Right ventricle myocardium inferior (tissue), 1 donor: ENCODE measurements at regions not wholly inside any gene's neighbourhood (a gene's known extent, or its start where the extent isn't known, plus 50 kb on each side); places are given as distances from the start of the nearest gene placed in this dataset.
A peak's percentile ranks its signal among the peaks of the same experiment; 100 is the strongest.
"Not testable (repeated sequence)": the region's sequence is repeated elsewhere in the genome, so short reads cannot be mapped to it uniquely, and the experiment has no call there.

Source experiments
- ATAC-seq: fragments of 200-7000 bp; cut with Tn5 transposase; one replicate; pipeline ENCODE4 v1.9.1; 2020; ENCODE audit warnings: mild to moderate bottlenecking, moderate library complexity
- DNase-seq: peaks from one replicate; pipeline ENCODE4 v3.0.0; 2021; ENCODE audit errors: missing footprints
- intact Hi-C: fragments of 100-400 bp; cut with DNase I; formaldehyde crosslinking; loops from one replicate; pipeline ENCODE4 v1.11.0; 2022
- donor health status: DM: no; HTN: yes; CAD: no; lungs with severe emphysema.

DNA sequence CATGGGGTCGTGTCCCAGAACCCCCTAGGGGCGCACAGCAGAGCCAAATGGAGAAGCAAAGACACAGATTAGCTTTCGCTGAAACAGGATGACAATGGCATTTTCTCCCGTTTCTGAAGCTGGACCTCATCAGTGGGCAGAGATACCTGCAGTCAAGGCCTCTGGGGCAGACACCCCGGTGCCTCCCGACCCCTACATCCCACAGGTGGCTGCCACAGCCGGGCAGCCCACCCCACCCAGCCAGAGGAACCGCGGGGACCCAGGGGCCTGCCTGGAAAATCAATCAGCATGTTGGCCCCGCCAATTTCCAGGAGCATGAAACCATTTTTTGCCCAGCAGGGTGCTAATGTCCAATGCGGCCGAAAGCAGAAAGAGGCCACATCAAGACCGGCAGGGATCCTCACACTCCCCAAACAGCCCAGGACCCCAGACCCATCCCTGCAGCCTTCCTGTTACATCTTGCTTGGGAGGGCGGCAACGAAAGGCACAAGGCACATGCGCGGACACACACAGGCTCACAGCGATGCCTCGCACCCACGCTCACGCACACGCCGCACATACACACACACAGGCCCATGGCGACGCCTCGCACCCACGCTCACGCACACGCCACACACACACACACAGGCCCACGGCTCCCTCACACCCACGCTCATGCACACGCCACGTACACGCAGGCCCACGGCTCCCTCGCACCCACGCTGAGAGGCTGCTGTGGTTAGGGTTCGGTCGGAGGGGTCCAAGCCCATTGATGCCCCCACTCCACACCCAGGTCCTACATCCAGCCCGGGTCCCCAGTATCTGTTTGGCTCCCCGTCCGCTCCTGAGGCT lies 130.6 kb upstream of the NKX1-1 start:
- intact Hi-C loops, result no loop called here
- peak; percentile 58 for DNase-seq
- ATAC-seq, result no peak

DNA sequence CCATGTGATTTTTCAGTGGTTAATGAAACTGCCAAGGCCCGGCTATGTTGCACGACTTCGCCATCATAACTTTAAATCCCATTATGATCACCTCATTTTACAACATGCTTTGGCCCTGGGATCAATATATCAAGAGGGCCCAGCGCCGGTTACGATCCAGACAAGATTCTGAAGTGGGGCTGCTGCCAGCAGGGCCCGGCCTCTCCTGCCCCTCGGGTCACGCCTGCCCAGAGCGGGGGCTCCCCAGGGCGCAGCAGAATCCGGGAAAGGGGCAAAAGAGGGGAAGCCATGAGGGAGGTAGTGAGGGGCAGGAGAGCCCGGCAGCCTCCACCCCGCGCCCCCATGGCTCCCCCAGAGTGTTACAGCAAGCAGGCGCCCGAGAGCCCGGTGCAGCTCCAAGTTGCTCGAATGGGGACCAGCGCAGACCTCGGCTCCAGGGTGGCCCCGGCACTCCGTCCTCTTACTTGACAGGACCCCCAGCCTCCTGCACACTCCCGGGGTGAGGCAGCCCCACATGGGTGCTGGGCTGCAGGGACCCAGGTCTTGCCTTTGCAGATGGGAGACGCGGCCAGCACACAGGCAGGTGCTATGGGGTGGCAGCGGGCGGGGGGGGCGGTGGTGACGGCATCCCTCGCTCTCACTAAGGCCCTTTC lies 129.8 kb upstream of the NKX1-1 start:
- intact Hi-C loops, result no loop called here
- ATAC-seq (no peak), DNase-seq (peak; percentile 53)

DNA sequence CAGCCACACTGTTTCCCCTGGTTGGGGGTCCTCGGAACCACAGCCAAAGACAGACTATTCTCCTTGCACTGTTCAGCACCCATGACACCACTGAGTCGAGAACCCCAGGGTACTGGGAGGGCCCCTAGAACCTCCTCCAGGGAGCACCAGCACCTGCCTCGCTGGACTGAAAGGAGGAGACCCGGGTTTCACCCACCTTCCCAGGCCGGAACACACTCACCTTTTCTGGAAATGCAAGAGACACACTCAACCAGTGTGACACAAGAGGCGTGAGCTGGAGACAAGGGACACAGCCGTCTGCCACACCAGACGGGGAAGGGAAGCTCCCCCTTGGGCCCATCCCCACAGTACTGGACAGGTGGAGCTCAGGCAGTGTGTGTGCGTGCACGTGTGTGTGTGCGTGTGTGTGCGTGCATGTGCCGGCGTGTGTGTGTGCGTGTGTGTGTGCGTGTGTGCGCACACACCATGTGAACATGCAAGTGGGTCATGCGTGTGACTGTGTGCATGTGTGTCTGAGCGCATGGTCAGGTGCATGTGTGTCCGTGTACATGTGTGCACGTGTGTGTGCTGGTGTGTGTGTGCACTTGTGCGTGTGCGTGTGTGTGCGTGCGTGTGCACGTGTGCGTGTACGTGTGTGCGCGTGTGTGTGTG lies 128.8 kb upstream of the NKX1-1 start:
- DNase-seq (peak; percentile 9), ATAC-seq (no peak)
- intact Hi-C loops, result no loop called here

DNA sequence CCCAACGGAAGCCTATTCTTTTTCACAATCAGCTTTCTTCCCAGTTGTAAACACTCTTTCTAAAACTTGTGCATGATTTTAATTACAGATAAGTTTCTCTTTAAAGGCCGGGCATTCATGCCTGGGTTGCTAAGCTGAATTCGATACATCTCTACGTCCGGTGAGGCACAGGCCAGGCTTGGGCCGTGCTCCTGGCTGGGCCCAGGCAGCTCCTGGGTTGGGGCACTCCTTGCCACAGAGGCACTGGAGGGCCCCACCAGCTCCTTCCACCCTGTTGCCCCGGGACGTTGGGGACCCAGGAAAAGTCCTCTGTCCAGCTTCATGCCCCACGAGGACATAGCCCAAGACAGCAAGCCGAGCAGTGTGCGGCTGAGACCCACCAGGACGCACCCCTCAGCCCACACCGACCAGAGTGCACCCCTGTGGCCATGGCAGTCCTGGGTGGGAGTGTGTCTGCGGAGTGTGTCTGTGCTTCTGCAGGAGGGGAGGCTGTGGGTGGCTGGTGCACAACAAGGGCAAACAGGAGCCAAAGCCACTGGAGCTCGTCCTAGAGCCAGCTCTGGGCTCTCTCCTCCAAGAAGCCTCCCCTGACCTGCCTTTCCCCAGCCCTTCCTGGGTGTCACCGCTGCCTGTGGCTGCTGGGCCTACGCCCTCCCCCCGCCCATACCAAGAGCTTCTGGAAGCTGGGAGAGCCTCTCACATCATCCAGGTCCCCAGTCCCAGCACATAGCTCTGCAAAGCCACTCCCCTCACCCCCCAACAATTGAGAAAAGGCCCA lies 128.0 kb upstream of the NKX1-1 start:
- intact Hi-C loops, result no loop called here
- DNase-seq, result peak; percentile 32
- no peak for ATAC-seq

DNA sequence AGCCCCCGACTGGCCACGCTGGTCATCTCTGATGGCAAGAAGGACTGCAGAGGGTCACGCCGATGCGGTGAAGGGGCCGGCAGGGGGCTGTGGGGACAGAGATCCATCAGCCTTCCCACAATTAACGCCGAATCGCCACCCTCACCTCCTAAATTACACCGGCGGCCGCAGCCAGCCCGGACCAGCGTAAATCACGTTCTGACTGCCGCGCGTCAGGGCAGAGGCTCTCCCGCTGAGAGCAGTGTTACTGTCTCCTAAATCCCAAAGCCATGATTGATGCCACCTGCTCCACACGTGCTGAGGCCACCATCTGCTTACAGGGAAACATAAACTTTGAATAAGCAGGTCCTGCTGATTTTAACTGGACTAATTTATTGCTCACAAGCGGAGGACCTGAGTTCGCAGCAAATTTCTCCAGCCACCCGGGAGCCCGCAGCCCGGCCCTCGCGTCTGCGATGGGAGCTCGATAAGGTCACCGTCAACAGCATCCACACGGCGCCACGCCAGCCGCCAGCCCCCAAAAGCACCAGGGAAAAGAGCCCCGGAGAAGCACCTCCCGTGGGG lies 127.3 kb upstream of the NKX1-1 start:
- intact Hi-C loops, result no loop called here
- peak; percentile 25 for DNase-seq
- ATAC-seq, result no peak

DNA sequence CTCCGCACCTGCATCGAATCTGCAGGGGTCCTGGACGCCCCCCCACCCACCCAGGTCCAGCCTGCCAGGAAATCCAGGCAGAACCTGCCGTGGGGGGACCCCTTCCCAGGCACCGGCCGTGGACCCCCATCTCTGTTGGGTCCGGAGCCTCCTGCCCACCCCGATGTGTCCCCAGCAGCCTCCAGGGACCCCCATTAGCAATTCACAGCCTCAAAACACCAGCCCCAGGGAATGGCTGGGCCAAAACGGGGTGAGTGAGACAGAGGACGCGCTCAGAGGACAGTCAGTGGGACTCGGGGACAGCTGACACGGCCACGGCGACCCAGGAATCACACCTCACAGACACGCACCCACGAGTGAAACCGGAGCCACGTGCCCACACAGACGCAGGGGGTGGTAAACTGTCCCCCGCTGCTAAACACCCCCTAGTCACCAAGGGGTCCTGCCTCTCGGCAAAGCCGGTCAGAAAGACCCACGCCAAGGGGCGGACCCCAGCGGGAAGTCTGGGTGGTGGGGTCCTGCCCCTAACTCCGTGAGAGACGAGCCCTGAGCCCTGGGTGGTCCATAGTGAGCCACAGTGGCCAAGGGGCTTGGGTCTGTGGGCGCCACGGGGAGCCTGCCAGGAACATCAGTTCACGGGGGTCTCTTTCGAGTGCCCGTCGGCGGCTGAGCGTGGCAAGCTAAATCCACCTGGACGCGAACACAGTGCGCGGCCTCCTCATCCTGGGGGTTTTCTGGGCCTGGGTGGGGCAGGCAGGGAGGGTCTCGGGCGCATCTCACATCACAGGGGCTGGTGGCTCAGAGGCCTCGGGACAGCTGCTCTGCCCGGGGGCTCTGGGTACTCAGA lies 126.5 kb upstream of the NKX1-1 start:
- no peak for ATAC-seq
- intact Hi-C loops, result no loop called here
- DNase-seq, result peak; percentile 58

DNA sequence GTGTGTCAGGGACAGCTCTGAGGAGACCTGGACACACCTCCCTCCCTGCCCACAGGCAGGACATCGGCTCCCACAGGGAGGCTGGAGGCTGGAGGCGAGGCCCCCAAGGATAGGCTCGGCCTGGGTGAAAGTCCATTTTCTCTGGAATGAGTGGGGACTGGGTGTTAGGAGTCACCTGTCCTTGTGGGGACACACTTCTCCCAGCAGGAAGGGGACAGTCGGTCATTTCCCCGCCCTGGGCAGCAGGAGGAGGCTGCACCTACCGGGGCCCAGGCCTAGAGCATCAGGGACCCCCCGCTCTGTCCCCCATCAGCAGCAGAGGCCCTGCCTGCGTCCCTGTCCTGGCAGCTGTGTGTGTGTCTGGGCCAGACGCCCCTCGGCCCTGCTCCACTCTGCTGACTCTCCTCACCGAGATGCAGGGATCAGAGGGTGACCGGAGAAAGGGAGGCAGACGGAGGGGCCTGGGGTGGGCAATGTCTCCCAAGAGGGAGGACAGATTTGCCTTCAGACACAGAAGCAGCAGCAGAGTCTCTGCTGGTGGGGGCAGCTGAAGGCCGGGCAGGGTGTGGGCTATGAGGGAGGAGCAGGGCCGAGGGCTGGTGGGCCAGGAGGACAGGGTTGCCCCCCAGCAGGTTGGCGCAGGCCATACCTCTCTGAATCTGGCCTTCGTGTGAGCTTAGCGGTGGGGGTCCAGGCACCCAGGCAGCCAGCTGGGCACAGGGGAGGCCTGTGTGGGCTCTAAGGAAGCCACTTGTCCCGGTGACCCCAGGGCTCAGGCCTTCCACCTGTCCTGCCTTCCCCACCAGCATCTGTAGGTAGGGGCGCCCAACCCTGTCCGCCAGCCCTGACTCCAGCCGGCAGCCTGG lies 125.7 kb upstream of the NKX1-1 start:
- intact Hi-C loops, result no loop called here
- ATAC-seq (no peak), DNase-seq (no peak)

DNA sequence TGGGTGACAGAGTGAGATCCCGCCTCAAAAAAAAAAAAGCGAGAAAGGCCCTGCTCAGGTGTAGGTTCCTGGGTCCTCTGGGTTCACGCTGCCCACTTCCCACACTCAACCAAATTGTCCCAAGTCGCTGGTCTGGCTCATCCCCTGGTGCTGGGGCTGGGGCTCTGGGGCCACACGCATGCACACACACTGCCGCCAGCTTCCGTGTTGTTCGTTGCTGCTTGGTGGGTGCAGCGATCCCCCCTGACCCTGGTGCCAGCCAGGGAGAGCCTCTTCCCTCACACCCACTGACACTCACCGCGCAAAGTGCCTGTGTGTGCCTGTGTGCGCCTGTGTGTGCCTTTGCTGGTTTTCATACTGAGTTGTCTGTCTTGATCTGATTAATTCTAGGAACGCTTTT lies 124.1 kb upstream of the NKX1-1 start:
- DNase-seq, result peak; percentile 22
- ATAC-seq, result no peak
- intact Hi-C loops, result no loop called here

DNA sequence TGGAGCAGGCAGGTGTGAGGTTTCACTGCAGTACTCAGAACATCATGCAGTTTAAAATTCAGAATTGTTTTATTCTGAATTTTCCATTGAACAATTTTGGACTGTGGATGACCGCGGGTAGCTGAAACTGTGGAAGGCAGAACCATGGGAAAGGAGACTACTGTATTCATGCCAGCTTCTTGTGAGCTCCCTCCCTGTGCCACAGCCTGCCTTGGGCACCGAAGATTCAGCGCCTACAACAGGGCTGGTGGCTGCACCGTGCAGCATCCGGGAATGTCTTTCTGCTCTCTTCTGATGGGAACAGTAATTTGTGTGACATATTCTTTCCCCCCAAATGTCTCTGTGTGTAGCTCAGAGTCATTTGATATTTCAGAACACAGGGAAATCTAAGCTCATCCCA lies 118.5 kb upstream of the NKX1-1 start:
- peak; percentile 22 for DNase-seq
- intact Hi-C loops, result no loop called here

DNA sequence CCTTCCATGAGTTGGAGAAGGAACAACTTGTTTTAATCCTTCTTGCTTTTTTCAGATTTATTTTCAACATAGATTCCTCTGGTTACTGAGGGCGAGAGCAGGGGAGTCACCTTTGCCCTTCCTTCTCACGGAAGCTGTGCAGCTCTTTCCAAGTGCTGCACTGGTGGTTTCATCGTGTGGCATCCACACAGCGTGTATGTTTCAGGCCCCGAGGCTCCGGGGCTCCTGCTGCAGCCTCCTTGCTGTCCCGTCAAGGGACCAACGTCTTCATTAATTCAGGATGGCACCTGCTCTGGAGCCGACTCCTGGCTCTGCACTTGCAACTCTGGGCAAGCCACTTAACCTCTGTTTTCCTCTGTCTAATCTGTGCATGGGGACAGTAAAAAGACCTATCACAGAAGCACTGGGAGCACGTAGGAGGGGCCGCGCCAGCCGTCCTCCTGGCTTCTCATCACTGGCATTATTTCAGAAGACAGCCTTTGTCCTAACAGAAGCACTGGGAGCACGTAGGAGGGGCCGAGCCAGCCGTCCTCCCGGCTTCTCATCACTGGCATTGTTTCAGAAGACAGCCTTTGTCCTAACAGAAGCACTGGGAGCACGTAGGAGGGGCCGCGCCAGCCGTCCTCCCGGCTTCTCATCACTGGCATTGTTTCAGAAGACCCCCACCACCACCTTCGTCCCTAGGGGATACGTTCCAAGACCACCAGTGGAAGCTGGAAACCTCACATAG lies 117.8 kb upstream of the NKX1-1 start:
- intact Hi-C loops, result no loop called here
- DNase-seq (peak; percentile 75), ATAC-seq (peak; percentile 57)

More for the DNA sequence above, 118.5 kb upstream of the NKX1-1 start:
- no peak for ATAC-seq

DNA sequence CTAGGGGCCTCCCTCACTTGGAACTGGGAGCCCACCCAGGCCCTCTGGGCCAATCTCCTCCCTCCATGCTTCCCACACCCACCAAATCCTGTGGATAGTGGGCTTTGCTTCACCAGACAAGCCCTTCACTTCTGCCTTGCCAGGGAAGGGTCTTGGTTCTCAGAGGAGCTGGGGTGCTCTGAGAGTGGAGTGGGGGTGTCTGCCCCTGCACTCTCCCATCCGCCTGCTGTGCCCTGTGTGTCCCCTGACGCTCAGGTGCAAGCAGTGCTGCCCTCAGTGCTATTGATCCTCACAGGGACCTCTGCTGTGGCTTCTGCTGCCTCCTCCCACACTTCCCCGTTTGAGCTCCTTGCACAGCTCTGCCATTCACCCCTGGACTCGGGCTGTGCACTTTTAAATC lies 117.3 kb upstream of the NKX1-1 start:
- DNase-seq (peak; percentile 28), ATAC-seq (no peak)
- intact Hi-C loops, result no loop called here

DNA sequence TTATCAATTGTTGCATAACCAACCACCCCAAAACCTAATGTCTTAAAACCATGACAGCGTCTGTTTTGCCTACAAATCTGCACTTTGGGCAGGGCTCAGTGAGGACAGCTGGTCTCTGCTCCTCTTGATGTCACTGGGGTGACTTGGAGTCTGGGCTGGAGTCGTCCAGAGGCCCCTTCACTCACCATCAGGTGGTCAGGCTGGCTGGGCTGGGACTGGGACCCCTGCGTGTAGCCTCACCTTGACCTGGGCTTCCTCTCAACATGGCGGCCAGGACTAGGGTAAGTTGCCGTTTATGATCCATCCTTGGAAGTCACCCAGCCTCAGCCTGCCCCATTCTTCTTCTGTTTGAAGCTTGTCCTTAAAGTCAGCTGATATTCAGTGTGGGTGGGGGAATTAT lies 116.8 kb upstream of the NKX1-1 start:
- no peak for ATAC-seq
- DNase-seq, result peak; percentile 45
- intact Hi-C loops, result no loop called here

DNA sequence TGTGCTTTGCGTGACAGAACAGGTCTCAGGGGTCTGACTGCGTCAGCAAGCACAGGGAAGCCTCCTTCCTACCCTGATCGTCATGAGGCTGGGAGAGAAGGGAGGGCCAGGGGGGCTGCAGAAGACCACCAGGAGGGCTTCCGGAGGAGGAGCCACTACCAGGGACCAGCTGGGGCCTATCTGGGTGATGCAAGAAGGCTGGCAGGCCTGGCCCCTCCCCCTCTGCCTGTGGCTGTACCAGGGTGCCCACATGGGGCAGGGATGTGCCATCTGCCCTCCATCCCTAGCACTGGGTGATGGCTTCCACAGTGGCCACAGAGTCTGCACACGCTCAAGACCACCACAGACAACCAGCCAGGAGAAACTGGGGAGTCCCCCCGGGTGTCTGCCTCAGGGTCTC lies 116.4 kb upstream of the NKX1-1 start:
- ATAC-seq (no peak), DNase-seq (peak; percentile 55)
- intact Hi-C loops, result no loop called here

DNA sequence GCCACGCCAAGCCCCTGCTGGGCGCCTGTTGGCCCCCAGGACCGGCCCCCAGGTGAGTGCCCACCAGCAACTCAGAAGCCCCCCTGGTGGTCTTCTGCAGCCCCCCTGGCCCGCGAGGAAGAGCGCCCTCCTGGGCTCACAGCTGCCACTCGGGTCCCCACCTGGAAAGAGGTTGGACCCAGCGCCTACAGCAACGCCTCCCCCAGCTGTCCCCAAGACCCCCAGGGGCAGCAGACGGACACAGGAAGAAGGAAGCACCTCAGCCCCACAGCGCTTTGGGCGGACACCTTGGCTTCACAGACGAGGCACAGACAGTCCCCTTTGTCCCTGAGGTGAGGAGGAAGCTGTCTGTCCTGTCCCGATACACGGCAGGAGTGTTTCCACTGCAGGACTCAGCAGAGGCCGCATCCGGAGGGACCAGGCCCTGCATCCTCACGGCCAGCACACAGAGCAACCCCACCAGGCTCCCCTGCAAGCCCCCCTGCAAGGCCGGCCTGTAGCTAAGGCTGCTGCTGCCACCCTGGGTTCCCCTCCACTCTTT lies 115.6 kb upstream of the NKX1-1 start:
- intact Hi-C loops, result no loop called here
- peak; percentile 32 for DNase-seq
- no peak for ATAC-seq

DNA sequence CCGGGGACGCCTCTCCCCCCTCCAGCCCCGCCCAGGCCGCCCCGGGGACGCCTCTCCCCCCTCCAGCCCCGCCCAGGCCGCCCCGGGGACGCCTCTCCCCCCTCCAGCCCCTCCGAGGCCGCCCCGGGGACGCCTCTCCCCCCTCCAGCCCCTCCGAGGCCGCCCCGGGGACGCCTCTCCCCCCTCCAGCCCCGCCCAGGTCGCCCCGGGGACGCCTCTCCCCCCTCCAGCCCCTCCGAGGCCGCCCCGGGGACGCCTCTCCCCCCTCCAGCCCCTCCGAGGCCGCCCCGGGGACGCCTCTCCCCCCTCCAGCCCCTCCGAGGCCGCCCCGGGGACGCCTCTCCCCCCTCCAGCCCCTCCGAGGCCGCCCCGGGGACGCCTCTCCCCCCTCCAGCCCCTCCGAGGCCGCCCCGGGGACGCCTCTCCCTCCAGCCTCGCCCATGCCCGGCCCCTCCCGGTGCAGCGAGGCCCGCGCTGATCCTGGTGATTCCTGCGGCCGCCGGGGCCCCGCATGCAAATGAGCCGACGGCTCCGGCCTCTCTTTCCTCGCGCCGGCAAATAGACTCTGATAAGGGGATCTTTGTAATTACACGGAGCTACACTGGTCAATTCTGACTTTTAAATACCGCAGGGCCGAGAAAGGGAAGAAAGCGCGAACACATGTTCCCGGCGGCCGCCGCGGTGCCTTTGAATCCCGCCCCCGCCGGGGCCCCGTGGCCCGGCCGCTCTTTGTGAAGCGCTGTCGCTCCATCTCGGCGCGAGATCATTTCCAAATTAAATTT lies 114.7 kb upstream of the NKX1-1 start:
- ATAC-seq (peak; percentile 23), DNase-seq (peak; percentile 57)
- intact Hi-C loops, result not testable (repeated sequence)
